ENCODE measurements at regions not wholly inside any gene's neighbourhood (a gene's known extent, or its start where the extent isn't known, plus 50 kb on each side); places are given as distances from the start of the nearest gene placed in this dataset.

GRCh38 chr6:127019828-127020227, 98.6 kb upstream of the RSPO3 start:
- DNase-seq = no peak

- peak; percentile 50 for DNase-seq
Observed at GRCh38 chr6:127022302-127022701, 96.2 kb upstream of the RSPO3 start.

GRCh38 chr6:127023001-127023778, 95.3 kb upstream of the RSPO3 start:
- no peak for DNase-seq

GRCh38 chr6:127026247-127026646, 92.2 kb upstream of the RSPO3 start:
- DNase-seq = no peak

- DNase-seq = no peak
Observed at GRCh38 chr6:127030111-127030510, 88.4 kb upstream of the RSPO3 start.

- no peak for DNase-seq
Observed at GRCh38 chr6:127030836-127031235, 87.6 kb upstream of the RSPO3 start.

GRCh38 chr6:127031511-127031910, 87.0 kb upstream of the RSPO3 start:
- no peak for DNase-seq

- no peak for DNase-seq
Observed at GRCh38 chr6:127032971-127033370, 85.5 kb upstream of the RSPO3 start.

- DNase-seq = no peak
Observed at GRCh38 chr6:127051571-127052260, 66.8 kb upstream of the RSPO3 start.

- DNase-seq = no peak
Observed at GRCh38 chr6:127053032-127053874, 65.2 kb upstream of the RSPO3 start.

GRCh38 chr6:127053875-127054235, 64.6 kb upstream of the RSPO3 start:
- no peak for DNase-seq

- no peak for DNase-seq
Observed at GRCh38 chr6:127058027-127058426, 60.4 kb upstream of the RSPO3 start.

- DNase-seq = no peak
Observed at GRCh38 chr6:127058936-127059335, 59.5 kb upstream of the RSPO3 start.

All from femur (tissue), 1 donor.